ENCODE measurements at regions not wholly inside any gene's neighbourhood (a gene's known extent, or its start where the extent isn't known, plus 50 kb on each side); places are given as distances from the start of the nearest gene placed in this dataset.

DNA sequence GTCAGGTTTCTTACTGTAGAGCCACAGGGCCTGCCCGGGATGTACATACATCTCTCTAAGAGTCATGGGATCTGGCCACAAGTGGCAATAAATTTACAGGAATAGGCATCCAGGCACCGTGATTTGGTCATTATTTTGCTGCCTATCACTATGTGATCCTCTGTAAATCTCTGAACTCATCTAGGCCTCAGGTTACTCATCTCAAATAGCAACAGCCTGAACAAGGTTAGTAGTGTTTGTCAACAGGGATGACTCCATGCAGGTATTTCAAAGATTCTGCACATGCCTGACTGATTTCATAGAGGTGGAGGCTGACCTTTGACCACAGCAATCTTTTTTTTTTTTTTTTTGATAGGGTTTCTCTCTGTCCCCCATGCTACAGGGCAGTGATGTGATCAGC, 88.8 kb upstream of the TBL1XR1 start:
- H3K36me3 ChIP-seq = no peaks in the 10 kb centered on the region
- no peaks in the 10 kb centered on the region for H3K9me3 ChIP-seq (replicated peaks)
- H3K4me1 ChIP-seq = peaks cover 26% of the 10 kb centered on the region
- no peaks in the 10 kb centered on the region for H3K27me3 ChIP-seq
- H3K4me3 ChIP-seq = no peak overlapping the region
- H3K27ac ChIP-seq = no peak overlapping the region
- no peak for DNase-seq

DNA sequence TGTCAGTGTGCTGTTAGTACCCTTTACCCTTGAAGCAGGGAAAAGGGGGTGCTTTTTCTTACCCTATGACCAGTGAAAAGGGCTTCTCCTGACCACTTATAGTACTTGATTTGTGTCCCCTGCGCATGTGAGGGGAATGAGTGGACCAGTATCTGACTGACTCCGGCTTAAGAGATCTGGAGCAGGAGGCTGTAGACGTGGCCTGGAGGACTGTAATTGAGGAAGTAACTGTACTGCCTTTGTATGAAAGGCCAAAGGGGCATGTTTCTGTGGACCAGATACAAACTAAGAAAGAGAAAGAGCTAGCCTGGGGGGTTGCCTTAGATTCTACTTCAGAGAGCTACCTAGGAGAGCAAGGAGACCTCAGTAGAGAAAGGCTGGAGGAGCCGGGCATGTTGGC, 89.9 kb upstream of the TBL1XR1 start:
- H3K9me3 ChIP-seq (replicated peaks) = no peaks in the 10 kb centered on the region
- no peak for DNase-seq
- no peak overlapping the region for H3K4me3 ChIP-seq
- H3K27ac ChIP-seq = no peak overlapping the region
- H3K27me3 ChIP-seq = no peaks in the 10 kb centered on the region
- H3K36me3 ChIP-seq = no peaks in the 10 kb centered on the region
- peaks cover 20% of the 10 kb centered on the region for H3K4me1 ChIP-seq

DNA sequence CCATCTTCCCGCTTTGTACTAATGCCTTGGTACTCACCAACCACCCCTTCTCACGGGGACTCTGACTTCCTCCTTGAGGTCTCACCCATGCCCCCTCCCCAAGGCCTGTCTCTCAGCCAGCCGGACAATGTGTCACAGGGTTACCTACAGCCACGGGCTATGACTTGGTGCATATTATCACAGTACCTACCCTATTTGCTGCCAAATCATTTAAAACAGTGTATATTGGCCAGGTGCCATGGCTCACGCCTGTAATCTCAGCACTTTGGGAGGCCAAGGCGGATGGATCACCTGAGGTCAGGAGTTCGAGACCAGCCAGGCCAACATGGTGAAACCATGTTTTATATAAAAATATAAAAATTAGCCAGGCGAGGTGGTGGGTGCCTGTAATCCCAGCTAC, 93.4 kb upstream of the TBL1XR1 start:
- Histone ChIP-seq H3K9me3 (replicated peaks) (no peaks in the 10 kb centered on the region), H3K4me1 (peaks cover 5% of the 10 kb centered on the region; the same call in 1 of the 2 replicates), H3K27me3 (no peaks in the 10 kb centered on the region), H3K4me3 (no peak overlapping the region), H3K27ac (no peak overlapping the region), H3K36me3 (no peaks in the 10 kb centered on the region)
- DNase-seq = no peak

DNA sequence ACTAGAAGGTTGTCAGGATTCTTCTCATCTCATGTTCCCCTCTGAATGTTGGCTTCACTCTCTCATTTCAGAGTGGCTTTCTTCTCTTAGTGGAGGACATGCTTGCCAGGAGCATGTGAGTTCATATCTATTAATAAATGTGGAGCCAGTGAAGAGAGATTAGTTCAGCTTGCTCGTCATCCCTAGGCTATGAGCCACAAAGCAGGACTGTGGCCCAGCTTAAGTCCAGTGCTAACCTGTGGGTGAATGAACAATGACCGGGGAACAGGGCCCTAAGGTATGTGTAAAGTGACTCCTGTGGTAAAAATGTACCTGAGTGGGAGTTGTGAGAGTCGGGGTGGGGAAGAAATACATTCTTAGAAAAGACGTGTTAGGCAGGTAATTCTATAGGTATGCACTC, 96.9 kb upstream of the TBL1XR1 start:
- no peak overlapping the region for H3K27ac ChIP-seq
- no peaks in the 10 kb centered on the region for H3K27me3 ChIP-seq
- H3K36me3 ChIP-seq = no peaks in the 10 kb centered on the region
- DNase-seq = no peak
- H3K9me3 ChIP-seq (replicated peaks) = no peaks in the 10 kb centered on the region
- no peak overlapping the region for H3K4me3 ChIP-seq
- no peaks in the 10 kb centered on the region for H3K4me1 ChIP-seq

DNA sequence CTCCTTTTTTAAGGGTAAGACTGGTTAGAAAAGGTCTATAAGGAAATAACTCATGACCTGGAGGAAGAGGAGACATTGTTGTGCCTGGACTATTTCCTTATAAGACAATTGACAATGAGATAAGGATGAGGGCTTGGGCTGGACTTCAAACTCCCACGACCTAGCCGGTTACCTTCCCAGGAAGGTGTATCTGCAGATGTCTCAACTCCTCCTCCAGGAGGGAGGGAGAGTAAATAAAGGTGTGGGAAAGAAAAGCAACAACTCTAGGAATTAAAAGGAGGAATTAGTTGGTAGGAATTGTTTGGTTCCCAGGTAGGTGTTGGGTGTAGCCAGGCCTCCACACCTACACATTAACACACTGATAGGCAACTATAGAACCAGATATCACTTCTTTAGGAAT, 97.8 kb upstream of the TBL1XR1 start:
- H3K27ac ChIP-seq = no peak overlapping the region

DNA sequence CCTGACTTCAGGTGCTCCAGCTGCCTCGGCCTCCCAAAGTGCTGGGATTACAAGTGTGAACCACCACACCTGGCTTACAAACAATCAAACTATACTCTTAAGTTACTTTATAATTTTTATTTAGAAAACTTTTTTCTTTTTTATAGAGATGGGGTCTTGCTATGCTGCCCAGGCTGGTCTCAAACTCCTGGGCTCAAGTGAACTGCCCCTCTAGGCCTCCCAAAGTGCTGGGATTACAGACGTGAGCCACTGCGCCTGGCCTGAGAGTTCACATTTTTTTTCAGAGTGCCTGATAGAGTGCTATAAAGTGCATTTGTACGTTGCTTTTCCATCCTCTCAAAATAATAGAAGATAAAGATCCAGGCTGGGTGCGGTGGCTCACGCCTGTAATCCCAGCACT, 102.0 kb upstream of the TBL1XR1 start:
- 0 out of 2 replicates have a peak, but pooled peaks cover 4% of the 10 kb centered on the region for H3K4me1 ChIP-seq
- H3K36me3 ChIP-seq = no peaks in the 10 kb centered on the region
- no peak overlapping the region for H3K27ac ChIP-seq
- no peaks in the 10 kb centered on the region for H3K9me3 ChIP-seq (replicated peaks)
- H3K4me3 ChIP-seq = no peak overlapping the region
- no peaks in the 10 kb centered on the region for H3K27me3 ChIP-seq
- DNase-seq = no peak

More for the DNA sequence above, 97.8 kb upstream of the TBL1XR1 start:
- Histone ChIP-seq H3K27me3 (no peaks in the 10 kb centered on the region), H3K9me3 (replicated peaks) (no peaks in the 10 kb centered on the region), H3K36me3 (no peaks in the 10 kb centered on the region), H3K4me3 (no peak overlapping the region), H3K4me1 (0 out of 2 replicates have a peak, but pooled peaks cover under 1% of the 10 kb centered on the region)
- no peak for DNase-seq

DNA sequence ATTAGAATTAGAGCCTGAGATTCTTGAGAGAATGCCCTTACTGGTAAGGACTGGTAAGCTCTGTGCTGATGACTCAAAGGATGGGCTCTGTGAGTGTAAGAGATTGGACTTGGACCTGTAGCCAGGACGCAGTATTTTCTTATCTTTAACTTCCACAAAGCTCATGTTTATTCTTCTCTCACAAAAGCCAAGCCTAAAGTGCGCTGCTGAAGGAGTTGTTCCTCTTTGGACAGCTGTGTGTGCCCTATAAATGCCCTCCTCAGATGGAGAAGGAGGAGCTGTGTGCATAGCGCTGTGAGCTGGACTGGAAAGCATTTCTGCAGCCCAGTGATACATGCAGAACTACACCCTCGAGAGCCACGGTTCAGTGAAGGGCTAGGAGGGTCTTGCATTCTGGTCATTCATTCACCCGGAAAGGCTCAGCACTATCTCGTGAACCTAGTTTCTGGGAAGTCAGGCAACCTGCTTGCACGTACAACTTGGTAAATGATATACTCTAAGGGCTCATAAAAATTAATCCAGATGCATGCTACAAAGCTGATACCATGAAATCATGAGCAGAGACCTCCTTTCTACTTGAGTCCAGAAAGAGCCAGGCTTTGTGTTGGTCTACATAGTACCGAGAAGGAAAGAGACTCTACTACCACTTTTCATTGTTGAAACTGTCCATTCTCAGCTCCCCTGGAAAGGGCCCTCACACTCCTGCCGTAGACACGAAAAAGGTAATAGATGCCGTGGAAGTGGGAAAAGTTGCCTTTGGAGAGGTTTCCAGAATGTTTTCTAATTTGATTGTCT, 103.0 kb upstream of the TBL1XR1 start:
- Histone ChIP-seq H3K36me3 (no peaks in the 10 kb centered on the region), H3K9me3 (replicated peaks) (no peaks in the 10 kb centered on the region), H3K4me3 (no peak overlapping the region), H3K27me3 (no peaks in the 10 kb centered on the region), H3K4me1 (0 out of 2 replicates have a peak, but pooled peaks cover 4% of the 10 kb centered on the region), H3K27ac (no peak overlapping the region)
- DNase-seq = peak; percentile 20 to 52

DNA sequence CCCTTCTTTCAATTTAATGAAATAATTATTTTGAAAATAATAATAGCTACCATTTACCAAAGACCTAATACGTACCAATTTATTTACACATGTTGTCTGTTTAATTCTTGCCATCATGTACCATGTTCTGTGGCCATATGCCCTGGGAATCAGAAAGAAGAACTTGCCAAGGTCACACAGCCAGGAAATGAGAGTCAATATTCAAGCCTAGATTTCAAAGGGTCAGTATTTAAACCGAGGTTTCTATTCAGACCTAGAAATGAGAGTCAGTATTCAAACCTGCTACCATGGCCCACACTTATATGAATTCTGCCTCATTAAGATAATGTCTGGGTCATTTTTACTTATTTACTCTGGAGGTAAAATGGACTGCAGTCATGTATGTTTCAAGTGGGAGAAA, 103.6 kb upstream of the TBL1XR1 start:
- no peak for DNase-seq
- Histone ChIP-seq H3K27me3 (no peaks in the 10 kb centered on the region), H3K36me3 (no peaks in the 10 kb centered on the region), H3K4me1 (0 out of 2 replicates have a peak, but pooled peaks cover 4% of the 10 kb centered on the region), H3K9me3 (replicated peaks) (no peaks in the 10 kb centered on the region), H3K4me3 (no peak overlapping the region), H3K27ac (no peak overlapping the region)

DNA sequence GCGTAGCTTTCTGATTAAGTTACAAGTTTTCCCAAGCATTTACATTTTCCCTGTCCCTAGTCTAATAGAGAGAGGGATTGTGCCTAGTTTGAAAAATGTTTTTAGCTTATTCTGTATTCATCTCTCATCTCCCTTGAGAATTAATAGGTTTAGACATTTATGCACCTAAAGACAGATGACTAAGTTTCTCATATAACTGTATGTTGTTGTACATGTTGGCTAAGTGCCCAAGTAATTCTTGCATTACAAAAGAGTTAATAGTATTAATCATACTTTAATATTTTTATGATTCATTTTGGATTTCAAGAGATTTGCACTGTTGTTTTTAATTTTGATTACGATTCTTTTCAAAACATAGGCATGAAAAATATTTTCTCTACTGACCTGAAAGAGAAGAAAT, 109.0 kb upstream of the TBL1XR1 start:
- Histone ChIP-seq H3K27ac (no peak overlapping the region), H3K27me3 (no peaks in the 10 kb centered on the region), H3K9me3 (replicated peaks) (no peaks in the 10 kb centered on the region), H3K4me3 (no peak overlapping the region), H3K4me1 (no peaks in the 10 kb centered on the region), H3K36me3 (no peaks in the 10 kb centered on the region)
- no peak for DNase-seq

DNA sequence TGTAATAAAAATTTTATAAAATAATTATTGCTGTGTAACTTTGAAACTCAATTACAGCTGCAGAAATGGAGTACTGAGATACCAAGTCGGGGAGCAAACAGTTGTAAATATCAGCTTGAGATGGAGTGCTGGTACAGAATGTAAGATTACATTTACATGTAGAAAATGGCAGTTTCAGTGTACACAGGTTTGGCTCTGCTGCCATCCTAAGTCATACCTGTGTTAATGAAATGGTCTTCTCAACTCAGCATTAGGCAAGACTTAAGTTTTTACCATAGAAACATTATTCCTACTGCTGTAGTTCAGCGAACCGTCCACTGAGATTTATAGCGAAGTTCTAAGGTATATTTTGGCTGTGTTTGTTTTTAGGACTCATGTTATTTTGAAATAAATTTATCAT, 110.1 kb upstream of the TBL1XR1 start:
- no peak for DNase-seq
- H3K27ac ChIP-seq = no peak overlapping the region
- no peaks in the 10 kb centered on the region for H3K27me3 ChIP-seq
- peaks cover 5% of the 10 kb centered on the region; the same call in 1 of the 2 replicates for H3K9me3 ChIP-seq (replicated peaks)
- no peaks in the 10 kb centered on the region for H3K4me1 ChIP-seq
- H3K4me3 ChIP-seq = no peak overlapping the region
- H3K36me3 ChIP-seq = no peaks in the 10 kb centered on the region

DNA sequence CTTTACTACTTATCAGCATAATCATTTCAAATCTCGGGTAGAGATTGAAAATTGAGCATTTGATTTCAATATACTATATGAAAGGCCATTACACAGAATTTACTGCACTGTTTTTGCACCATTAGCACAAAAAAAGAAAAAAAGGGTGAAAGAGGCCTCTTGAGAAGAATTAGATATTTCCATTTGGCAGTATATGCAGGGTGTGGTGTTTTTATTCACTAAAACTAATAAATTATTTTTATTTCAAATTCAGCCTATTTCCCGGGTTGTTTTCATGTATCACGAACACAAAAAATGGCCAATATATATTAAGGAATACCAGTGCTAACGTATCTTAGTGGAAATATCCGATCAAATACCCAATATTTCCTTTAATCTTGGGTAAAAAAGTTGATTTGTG, 110.5 kb upstream of the TBL1XR1 start:
- no peak for DNase-seq
- H3K9me3 ChIP-seq (replicated peaks) = peaks cover 5% of the 10 kb centered on the region; the same call in 1 of the 2 replicates
- no peaks in the 10 kb centered on the region for H3K4me1 ChIP-seq
- no peaks in the 10 kb centered on the region for H3K36me3 ChIP-seq
- H3K27ac ChIP-seq = no peak overlapping the region
- H3K27me3 ChIP-seq = no peaks in the 10 kb centered on the region
- no peak overlapping the region for H3K4me3 ChIP-seq

DNA sequence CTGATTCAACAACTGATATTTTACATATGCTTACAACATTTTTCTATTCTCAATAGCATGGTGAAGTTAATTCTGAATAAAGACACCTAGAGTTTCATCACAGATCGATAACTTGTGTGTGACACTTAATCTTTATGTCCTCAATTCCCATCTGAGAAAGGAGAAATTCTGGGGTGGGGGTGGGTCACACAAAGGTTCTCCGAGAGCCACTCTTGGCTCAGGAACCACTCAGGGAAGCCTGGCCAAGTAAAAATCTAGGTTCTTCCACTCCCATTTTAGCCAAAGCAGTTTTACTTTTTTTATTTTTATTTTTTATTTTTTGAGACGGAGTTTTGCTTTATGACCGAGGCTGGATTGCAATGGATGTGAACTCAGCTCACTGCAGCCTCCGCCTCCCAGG, 111.0 kb upstream of the TBL1XR1 start:
- Histone ChIP-seq H3K4me3 (no peak overlapping the region), H3K27me3 (no peaks in the 10 kb centered on the region), H3K4me1 (no peaks in the 10 kb centered on the region), H3K36me3 (no peaks in the 10 kb centered on the region), H3K27ac (no peak overlapping the region), H3K9me3 (replicated peaks) (peaks cover 5% of the 10 kb centered on the region; the same call in 1 of the 2 replicates)
- DNase-seq = no peak

DNA sequence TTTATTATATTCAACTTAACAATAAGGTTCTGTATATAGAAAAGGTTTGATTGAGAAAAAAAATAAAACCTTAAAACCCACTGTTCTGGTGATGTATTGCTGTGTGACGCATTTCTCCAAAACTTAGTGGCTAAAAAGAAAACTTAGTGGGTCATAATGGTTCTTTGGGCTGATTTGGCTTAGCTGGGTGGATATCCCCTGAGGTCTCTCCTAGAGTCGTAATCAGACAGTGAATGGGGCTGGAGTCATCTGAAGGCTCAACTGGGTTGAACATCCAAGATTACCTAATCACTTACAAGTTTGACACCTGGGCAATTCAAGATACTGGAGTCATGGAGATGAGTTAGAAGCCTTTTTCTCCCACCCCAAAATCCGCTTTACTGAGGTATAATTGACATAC, 111.6 kb upstream of the TBL1XR1 start:
- H3K27me3 ChIP-seq = no peaks in the 10 kb centered on the region
- peaks cover 5% of the 10 kb centered on the region; the same call in 1 of the 2 replicates for H3K9me3 ChIP-seq (replicated peaks)
- H3K4me3 ChIP-seq = no peak overlapping the region
- no peak for DNase-seq
- no peak overlapping the region for H3K27ac ChIP-seq
- H3K36me3 ChIP-seq = no peaks in the 10 kb centered on the region
- no peaks in the 10 kb centered on the region for H3K4me1 ChIP-seq

DNA sequence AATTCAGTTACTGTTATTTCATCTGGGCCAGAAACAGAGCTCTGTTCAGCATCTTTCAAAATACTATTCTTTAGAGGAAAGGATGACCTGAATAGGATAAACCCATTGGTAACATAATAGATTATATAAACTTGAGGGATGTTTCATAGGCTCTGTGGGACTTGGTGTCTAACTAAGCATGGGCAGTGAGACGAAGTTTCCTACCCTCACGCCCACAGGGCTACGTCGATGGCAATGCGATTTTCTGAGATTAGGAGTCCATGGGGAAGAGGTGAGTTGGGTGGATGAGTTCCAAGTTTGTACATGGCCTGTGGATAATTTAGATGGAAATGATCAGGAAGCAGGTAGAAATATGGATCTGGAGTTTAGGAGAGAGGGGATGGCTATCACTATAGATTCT, 115.2 kb upstream of the TBL1XR1 start:
- no peak overlapping the region for H3K4me3 ChIP-seq
- H3K27me3 ChIP-seq = no peaks in the 10 kb centered on the region
- no peaks in the 10 kb centered on the region for H3K4me1 ChIP-seq
- no peaks in the 10 kb centered on the region for H3K36me3 ChIP-seq
- peaks cover 5% of the 10 kb centered on the region; the same call in 1 of the 2 replicates for H3K9me3 ChIP-seq (replicated peaks)
- no peak for DNase-seq
- no peak overlapping the region for H3K27ac ChIP-seq

DNA sequence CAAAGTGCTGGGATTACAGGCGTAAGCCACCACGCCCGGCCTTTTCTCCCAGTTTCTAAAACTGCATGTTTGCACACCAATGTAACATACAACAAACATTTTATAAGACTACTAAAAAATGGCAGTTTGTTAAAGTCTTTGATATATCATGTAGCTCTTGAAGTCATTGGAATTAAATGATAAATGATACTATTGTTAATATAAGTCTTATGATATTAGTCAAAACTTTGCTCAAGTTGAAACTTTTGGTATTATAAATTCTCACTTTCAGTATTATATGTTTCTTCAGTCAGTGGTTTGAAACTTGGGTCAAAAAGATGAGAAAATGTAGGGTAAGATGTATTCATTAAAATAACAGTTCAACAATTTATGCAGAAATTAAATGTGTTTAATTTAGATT, 117.6 kb upstream of the TBL1XR1 start:
- Histone ChIP-seq H3K27me3 (no peaks in the 10 kb centered on the region), H3K27ac (no peak overlapping the region), H3K9me3 (replicated peaks) (peaks cover 5% of the 10 kb centered on the region; the same call in 1 of the 2 replicates), H3K4me3 (no peak overlapping the region), H3K4me1 (no peaks in the 10 kb centered on the region), H3K36me3 (no peaks in the 10 kb centered on the region)
- no peak for DNase-seq

DNA sequence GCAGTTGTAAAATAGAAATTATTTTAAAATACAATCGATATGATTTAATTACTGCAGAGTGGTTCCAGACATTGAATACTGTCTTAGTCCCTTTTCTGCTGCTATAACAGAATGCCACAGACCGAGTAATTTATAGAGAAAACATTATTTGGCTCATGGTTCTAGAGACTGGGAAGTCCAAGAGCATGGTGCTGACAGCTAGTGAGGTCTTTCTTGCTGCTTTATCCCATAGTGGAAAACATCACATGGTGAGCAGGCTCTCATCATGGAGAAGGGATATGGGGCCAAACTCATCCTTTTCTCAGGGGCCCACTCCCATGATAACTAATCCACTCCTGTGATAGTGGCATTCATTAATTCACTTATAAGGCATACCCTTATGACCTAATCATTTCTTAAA, 120.0 kb upstream of the TBL1XR1 start:
- Histone ChIP-seq H3K4me3 (no peak overlapping the region), H3K36me3 (no peaks in the 10 kb centered on the region), H3K27me3 (no peaks in the 10 kb centered on the region), H3K9me3 (replicated peaks) (no peaks in the 10 kb centered on the region), H3K4me1 (no peaks in the 10 kb centered on the region; the same call in 1 of the 2 replicates), H3K27ac (no peak overlapping the region)
- DNase-seq = no peak
